Esophagus muscularis mucosa (tissue), 4 donors: ENCODE measurements at regions not wholly inside any gene's neighbourhood (a gene's known extent, or its start where the extent isn't known, plus 50 kb on each side); places are given as distances from the start of the nearest gene placed in this dataset.
"Not testable (repeated sequence)": the region's sequence is repeated elsewhere in the genome, so short reads cannot be mapped to it uniquely, and the experiment has no call there.

Experiments used
- DNase-seq: peaks from one replicate; pipeline ENCODE4 v3.0.0-alpha.2; 2017; ENCODE audit errors: extremely low spot score
- H3K27ac ChIP-seq, 4 donors: fragments of 200-600 bp; sonication (generic); replicated peaks in 1 of 4; 1 replicate in 3 of 4; 2 replicates in 1 of 4; pipeline ENCODE4 v1.5.1; 2016 to 2019; ENCODE audit warnings: mild to moderate bottlenecking in 1 of 4
- H3K27me3 ChIP-seq, 4 donors: fragments of 200-600 bp; sonication (generic); one replicate each; pipeline versions ENCODE4 v1.5.1 to v1.6.0; 2016 to 2019
- H3K36me3 ChIP-seq, 4 donors: fragments of 200-600 bp; sonication (generic); one replicate each; pipeline ENCODE4 v1.5.1; 2016 to 2019
- H3K4me1 ChIP-seq, 4 donors: fragments of 200-600 bp; sonication (generic); one replicate each; pipeline ENCODE4 v1.5.1; 2016 to 2019
- H3K4me3 ChIP-seq, 4 donors: fragments of 200-600 bp; sonication (generic); 1 replicate in 2 of 4; 2 replicates in 2 of 4; pipeline ENCODE4 v1.5.1; 2016 to 2019; ENCODE audit warnings: mild to moderate bottlenecking in 4 of 4, moderate library complexity in 1 of 4
- H3K9me3 ChIP-seq, 4 donors: fragments of 200-600 bp; sonication (generic); 1 replicate in 3 of 4; 2 replicates in 1 of 4; pipeline ENCODE4 v1.5.1; 2016 to 2019
- POLR2AphosphoS5 ChIP-seq, 2 donors: sonication (generic); formaldehyde crosslinking; IDR thresholded peaks; one replicate each; pipeline ENCODE4 v1.6.1; 2017; ENCODE audit warnings: antibody characterized with exemption in 2 of 2
- WGBS: methylation state at CpG from one replicate; pipeline ENCODE4 v1.1.5; 2018; 5-methylcytosine and 5-hydroxymethylcytosine counted together
- intact Hi-C: fragments of 100-400 bp; cut with DNase I; formaldehyde crosslinking; loops from one replicate; pipeline ENCODE4 v1.15.1; 2023

DNA sequence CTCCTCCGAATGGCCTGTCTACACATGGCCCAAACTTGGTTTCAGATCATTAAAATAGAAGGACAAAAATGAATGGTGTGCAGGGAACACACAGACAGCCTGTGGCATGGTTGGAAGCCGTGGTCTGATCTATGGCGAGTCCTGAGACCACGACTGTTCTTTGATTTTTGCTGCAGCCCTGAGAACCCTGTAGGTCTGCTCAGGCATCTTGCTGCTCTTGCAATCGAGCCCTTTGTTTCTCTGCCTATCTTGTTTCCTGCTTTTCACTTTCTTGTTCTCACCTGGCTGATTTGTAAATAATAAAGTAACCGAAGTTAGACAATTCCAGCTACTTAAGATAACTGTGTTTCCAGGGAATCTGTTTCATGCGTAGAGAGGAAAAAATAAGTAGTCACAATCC is 54.1 kb upstream of the NBPF9 start:
- H3K27me3 ChIP-seq, H3K9me3 ChIP-seq, H3K36me3 ChIP-seq, H3K4me3 ChIP-seq, H3K4me1 ChIP-seq, H3K27ac ChIP-seq, intact Hi-C loops, DNase-seq: not testable (repeated sequence)
- no CpG with 5 or more reads among the region's 7 CpGs for WGBS

DNA sequence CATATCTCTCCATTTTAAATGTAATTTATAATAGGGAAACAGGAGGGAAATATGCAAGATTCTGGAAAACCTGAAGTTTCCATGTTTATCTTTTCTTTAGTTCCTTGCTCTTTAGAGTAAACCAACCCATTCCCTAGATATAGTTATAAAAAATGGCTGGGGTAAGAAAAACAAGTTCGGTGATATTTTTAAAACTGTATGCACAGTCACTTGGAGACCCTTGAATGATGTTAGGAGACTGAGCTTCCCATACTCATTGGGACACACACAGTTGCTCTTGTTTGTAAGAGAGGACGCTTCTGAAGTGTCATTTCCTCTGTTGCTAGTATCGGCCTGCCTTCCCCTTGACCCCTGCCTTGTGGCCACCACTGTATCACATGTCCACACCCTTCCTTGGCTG is 55.0 kb upstream of the NBPF9 start:
- H3K27me3 ChIP-seq, H3K9me3 ChIP-seq, intact Hi-C loops, DNase-seq, H3K27ac ChIP-seq, H3K4me3 ChIP-seq, H3K36me3 ChIP-seq, H3K4me1 ChIP-seq: not testable (repeated sequence)
- WGBS: 68% methylated on average over 1 of the region's 3 CpGs

DNA sequence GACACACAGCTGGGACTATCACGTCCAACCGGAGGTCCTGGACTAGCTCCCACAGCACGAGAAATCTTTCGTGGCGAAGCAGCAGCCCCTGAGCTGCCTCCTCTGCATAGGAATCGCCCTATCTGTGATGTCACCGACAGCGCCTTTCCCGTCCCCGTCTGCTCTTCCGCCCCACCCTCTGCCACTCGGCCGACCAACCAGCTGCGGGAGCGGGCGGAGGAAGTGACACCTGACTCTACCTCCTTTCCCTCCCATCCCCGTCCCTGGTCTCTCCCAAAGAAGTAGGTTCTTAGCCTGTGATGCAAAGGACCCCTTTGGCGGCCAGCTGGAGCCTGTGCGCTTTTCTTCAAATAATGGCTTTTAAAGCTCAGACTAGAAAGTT is 59.7 kb upstream of the NBPF9 start:
- H3K4me1 ChIP-seq, H3K9me3 ChIP-seq, H3K36me3 ChIP-seq, DNase-seq, H3K27me3 ChIP-seq, intact Hi-C loops: not testable (repeated sequence)
- Histone ChIP-seq H3K4me3 (peak overlapping the region; percentile 12 to 43 (median 21)), H3K27ac (peak overlapping the region; percentile 51 to 69 (median 62))
- no CpG with 5 or more reads among the region's 19 CpGs for WGBS
- peak in 1 of 2 donors; percentile 33 for TF ChIP-seq POLR2AphosphoS5 (IDR thresholded peaks at IDR 0.05)

DNA sequence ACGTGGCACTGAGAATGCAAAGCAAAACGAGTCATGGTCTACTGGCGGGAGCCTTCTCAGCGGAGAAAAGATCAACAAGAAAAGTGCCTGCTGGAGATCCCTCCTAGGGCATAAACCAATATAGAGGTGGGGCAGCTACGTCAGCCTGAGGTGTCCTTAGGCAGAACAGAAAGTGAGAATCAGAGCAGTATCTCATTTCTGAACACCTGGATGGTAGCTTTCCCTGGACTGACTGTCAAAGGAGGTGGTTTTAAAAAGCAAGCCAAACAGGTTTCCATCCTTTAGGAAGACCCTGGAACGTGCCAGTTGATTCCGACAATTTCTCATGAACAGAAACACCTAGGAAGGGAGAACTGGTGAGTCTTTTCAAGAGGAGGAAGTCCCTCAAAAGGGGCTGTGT is 71.4 kb upstream of the NBPF9 start:
- intact Hi-C loops, H3K4me1 ChIP-seq, H3K27me3 ChIP-seq, DNase-seq, H3K36me3 ChIP-seq, H3K9me3 ChIP-seq: not testable (repeated sequence)
- H3K4me3 ChIP-seq: peak overlapping the region in 2 of 4 donors; percentile 27 to 37
- WGBS: 0% methylated on average over 1 of the region's 7 CpGs
- H3K27ac ChIP-seq: peak overlapping the region in 2 of 4 donors; percentile 31 to 62

DNA sequence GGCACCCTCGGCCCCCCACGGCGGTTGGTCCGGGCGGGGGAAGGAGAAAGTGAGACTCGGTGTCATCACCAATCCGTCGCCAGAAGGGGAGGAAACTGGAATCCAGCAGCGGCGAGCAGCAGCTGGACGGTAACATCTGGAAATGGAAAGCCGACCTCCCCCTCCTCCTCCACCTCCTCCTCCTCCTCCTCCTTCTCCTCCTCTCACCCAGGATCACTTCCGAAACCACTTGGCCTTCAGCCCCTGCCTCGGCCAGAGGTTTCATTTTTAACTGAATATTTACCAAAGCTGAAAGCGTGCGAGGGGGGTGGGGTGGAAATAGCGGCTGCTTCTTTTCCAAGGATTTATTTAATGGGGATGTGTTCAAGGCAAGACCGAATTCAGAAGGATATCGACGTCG is 72.5 kb upstream of the NBPF9 start:
- intact Hi-C loops, DNase-seq, H3K36me3 ChIP-seq, H3K9me3 ChIP-seq, H3K4me1 ChIP-seq, H3K27me3 ChIP-seq: not testable (repeated sequence)
- Histone ChIP-seq H3K4me3 (peak overlapping the region; percentile 50 to 56 (median 54)), H3K27ac (peak overlapping the region in 3 of 4 donors; percentile 72 to 78 (median 74))
- 3% methylated on average over 5 of the region's 21 CpGs for WGBS

DNA sequence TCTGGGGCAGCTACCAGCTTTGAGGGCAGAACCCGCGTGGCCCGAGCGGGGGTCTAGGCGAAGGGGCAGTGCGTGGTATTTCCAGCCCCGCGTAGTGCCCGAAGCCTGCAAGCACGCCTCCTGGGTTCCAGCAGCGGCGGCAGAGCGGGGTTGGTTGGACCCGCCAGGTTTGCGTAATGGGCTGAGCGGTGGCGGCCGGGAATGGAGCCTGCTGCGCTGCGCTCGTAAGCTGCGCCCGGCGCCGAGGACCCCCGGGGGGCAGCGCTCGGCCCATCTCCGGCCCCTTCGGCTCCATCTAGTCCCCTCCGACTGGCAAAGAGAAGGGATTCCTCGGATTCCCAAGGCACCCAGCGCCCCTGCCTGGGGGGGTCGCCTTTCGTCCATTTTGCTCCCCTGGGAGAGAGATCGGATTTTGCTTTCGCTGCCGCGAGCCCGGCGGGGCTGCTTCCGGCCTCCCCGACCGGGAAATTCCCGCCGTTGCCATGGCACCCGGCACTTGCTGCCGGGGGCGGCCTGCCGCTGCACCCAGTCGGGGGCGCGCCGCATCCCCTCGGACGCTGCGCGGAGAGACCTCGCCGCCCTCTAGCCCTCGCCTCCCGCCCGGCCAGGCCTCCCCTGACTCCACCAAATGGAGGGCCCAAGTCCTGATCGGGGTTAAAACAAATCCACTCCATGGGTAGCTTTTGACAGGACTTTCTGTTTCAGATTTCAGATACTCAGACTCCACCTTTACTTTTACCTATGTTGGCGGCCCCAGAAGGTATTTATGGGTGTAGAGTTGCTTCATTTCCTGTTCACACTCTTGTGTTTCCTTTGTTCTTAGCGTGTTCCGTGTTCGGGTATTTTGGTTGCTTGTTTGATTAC is 73.3 kb upstream of the NBPF9 start:
- H3K9me3 ChIP-seq, H3K27me3 ChIP-seq, H3K4me1 ChIP-seq, H3K36me3 ChIP-seq, intact Hi-C loops, DNase-seq: not testable (repeated sequence)
- Histone ChIP-seq H3K27ac (peak overlapping the region; percentile 88 to 89 (median 88)), H3K4me3 (peak overlapping the region; percentile 58 to 69 (median 66))
- WGBS: 0% methylated on average over 2 of the region's 68 CpGs
- TF ChIP-seq POLR2AphosphoS5 (IDR thresholded peaks at IDR 0.05): peak in 1 of 2 donors; percentile 45

DNA sequence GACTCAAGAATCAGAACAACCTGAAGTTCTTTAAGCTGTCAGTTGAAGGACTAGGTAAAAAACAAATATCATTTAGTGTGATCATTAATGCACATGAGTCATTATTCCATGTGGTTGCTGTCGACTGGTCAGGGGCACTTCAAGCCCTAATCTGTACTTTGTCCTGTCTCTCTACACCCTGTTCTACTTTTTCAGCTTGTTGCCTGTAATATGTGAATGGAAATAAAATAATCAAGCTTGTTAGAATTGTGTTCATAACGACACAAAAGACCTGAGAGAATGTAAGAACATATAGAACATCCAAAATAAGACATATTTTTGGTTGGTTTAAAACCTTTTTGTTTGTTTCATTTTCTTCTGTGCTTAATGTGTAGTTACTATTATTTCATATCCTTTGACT is 87.4 kb upstream of the NBPF9 start:
- H3K27ac ChIP-seq, H3K27me3 ChIP-seq, DNase-seq, H3K9me3 ChIP-seq, intact Hi-C loops, H3K36me3 ChIP-seq, H3K4me1 ChIP-seq, H3K4me3 ChIP-seq: not testable (repeated sequence)
- 60% methylated on average over 2 of the region's 2 CpGs for WGBS

DNA sequence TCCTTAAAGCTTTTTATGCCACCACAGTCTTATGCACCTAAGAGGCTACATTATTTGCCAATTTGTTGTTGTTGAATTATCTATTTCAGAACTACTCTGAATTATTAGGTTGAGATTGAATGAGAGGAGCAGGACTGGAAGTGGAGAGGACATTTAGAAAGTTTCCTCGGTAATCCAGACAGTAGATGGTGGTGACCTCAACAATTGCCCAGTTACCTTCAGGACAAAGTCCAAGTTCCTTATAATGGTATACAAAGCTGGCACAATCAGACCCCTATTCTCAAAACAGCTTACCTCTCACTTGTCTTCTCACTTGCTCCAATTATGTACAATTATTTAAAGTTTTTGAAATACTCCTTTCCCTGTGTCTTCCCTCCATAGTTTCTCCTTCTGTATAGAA is 93.3 kb upstream of the NBPF9 start:
- H3K9me3 ChIP-seq, H3K4me3 ChIP-seq, intact Hi-C loops, DNase-seq, H3K4me1 ChIP-seq, H3K27ac ChIP-seq, H3K27me3 ChIP-seq, H3K36me3 ChIP-seq: not testable (repeated sequence)
- 94% methylated on average over 1 of the region's 1 CpG for WGBS

DNA sequence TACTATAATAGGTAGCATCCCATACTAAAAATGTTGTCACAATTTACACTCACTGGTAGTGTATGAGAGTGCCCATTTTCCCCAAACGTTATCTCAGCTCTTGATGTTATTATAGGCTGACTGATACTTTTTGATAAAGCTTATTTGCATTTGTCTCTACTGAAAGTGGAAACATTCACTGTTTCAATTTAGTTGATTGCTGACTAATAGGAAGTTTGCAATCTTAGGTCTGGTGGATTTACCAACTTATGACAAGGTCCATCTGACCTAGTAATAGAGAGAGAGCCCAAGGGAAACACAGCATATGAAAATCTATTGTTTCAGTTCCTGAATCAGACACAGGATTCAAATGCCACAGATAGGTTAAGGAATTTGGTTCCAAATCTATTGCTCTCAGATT is 97.2 kb upstream of the NBPF9 start:
- H3K27ac ChIP-seq, H3K4me3 ChIP-seq, intact Hi-C loops, H3K4me1 ChIP-seq, H3K9me3 ChIP-seq, DNase-seq, H3K27me3 ChIP-seq, H3K36me3 ChIP-seq: not testable (repeated sequence)
- WGBS: 60% methylated on average over 1 of the region's 1 CpG

DNA sequence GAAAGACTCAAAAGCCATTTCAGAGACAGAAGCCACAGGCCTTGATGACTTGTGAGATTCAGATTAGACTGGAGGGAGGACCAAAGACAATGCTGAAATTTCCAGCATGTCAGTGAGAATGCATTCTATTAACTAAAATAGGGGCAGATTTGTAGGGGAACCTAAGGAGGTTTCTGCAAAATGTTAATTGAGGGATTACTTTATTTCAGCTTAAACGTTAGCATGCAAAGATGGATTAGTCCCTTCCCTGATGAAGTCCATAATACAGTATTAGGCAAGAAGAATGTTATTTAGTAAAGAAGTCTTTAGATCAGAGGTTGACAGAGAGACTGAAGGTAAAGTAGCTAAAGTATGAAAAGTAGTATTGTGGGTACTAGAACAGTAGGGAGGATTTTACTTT is 98.9 kb upstream of the NBPF9 start:
- 100% methylated on average over 1 of the region's 1 CpG for WGBS
- intact Hi-C loops, H3K4me3 ChIP-seq, H3K9me3 ChIP-seq, H3K36me3 ChIP-seq, DNase-seq, H3K27me3 ChIP-seq, H3K27ac ChIP-seq, H3K4me1 ChIP-seq: not testable (repeated sequence)

DNA sequence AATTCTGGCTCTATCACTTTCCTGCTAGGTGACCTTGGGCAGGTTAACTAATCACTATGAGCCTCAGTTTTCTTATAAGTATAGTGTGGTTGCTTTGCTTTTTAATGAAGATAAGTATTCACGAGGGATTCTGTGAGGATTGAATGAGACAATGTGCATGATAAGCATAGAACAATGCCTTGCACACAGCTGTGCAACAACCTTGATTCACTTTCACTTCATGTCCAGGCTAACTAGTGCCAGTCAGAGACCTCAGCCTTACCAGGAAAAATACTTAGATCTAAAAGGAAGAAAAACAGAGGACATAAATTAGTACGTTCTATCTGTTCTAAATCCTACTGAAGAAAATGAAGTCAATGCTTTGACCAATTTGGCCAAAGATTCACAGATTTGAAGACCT is 101.0 kb upstream of the NBPF9 start:
- H3K4me3 ChIP-seq, H3K9me3 ChIP-seq, H3K4me1 ChIP-seq, H3K27me3 ChIP-seq, H3K36me3 ChIP-seq, H3K27ac ChIP-seq, intact Hi-C loops, DNase-seq: not testable (repeated sequence)
- WGBS: 50% methylated on average over 1 of the region's 2 CpGs

DNA sequence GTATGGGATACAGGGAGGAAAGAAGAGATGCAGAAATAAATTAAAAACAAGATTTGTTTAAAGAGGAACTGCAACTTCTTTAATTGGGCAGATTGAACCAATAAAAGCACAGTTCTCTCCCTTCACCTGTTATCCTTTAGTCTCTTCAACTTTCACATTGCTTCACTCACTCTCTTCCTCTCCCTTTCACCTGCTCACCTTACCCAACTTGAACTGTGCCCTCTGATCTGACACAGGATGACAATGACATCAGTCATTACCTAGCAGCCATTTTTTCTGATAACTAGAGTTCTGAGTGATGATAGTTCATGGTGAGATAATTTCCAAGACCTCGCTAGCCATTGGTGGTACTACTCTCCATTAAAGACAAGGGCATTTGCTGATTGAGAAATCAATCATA is 105.5 kb upstream of the NBPF9 start:
- H3K4me1 ChIP-seq, intact Hi-C loops, H3K27me3 ChIP-seq, H3K4me3 ChIP-seq, H3K36me3 ChIP-seq, DNase-seq, H3K9me3 ChIP-seq, H3K27ac ChIP-seq: not testable (repeated sequence)
- no CpG with 5 or more reads among the region's 1 CpG for WGBS

DNA sequence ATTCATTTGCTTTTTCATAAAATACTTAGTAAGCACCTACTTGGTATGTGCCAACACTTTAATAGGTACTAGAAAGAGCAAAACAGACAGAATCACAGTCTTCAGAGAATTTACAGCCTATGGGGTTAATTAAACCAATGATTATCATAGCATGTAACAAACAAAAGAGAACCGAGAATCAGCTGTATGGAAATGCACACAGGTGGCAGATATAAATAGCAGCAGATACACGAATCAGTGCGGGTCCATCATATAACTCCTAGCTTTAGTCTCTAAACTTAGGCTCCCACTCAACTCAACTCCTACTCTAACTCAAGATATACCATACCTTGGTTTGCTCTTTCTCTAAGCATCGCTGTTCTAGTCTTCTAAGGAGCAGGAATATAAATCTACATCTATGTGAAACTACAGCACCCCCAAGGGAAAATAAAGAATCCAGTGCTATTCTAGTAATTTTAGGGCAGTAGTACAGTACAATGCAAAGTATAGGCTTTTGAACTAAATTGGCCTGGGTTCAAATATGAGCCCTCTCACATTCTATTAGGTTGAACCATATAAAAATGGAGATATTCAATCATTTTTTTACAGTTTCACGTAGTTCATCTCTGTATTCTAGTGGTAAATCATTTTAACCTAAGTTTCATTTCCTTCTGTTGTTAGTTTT is 108.5 kb upstream of the NBPF9 start:
- H3K36me3 ChIP-seq, DNase-seq, H3K9me3 ChIP-seq, intact Hi-C loops, H3K27me3 ChIP-seq, H3K4me1 ChIP-seq, H3K4me3 ChIP-seq, H3K27ac ChIP-seq: not testable (repeated sequence)
- 100% methylated on average over 1 of the region's 5 CpGs for WGBS
